HFFc6 (cell line): ENCODE measurements at regions not wholly inside any gene's neighbourhood (a gene's known extent, or its start where the extent isn't known, plus 50 kb on each side); places are given as distances from the start of the nearest gene placed in this dataset.

Source experiments
- DNase-seq: peaks from one replicate; pipeline ENCODE4 v3.0.0-alpha.2; 2018
- H3K27ac Mint-ChIP-seq: 2 replicates; pipeline ENCODE4 v1.8.0; 2020; ENCODE audit warnings: mild to moderate bottlenecking, mixed read lengths
- H3K27me3 Mint-ChIP-seq: 2 replicates; pipeline ENCODE4 v1.8.0; 2021; ENCODE audit warnings: mild to moderate bottlenecking, moderate library complexity, mixed read lengths; ENCODE audit not compliant: insufficient read depth
- H3K36me3 Mint-ChIP-seq: 2 replicates; pipeline ENCODE4 v1.8.0; 2021; ENCODE audit warnings: low read depth, mixed read lengths
- H3K4me1 Mint-ChIP-seq: 2 replicates; pipeline ENCODE4 v1.8.0; 2020; ENCODE audit warnings: low read depth, mixed read lengths
- H3K4me3 Mint-ChIP-seq: 2 replicates; pipeline ENCODE4 v1.8.0; 2020; ENCODE audit warnings: mild to moderate bottlenecking, moderate library complexity, mixed read lengths
- H3K9me3 Mint-ChIP-seq: 2 replicates; pipeline ENCODE4 v1.8.0; 2020; ENCODE audit warnings: mild to moderate bottlenecking, mixed read lengths
- CTCF ChIP-seq: fragments of 200-600 bp; sonication (generic); IDR thresholded peaks from 2 replicates; pipeline ENCODE4 v1.5.0; 2021; ENCODE audit warnings: antibody characterized with exemption, mild to moderate bottlenecking

GRCh38 chr20:24095756-24096155, 107.2 kb upstream of the GGTLC1 start:
- Mint-ChIP-seq H3K4me1 (peaks cover 5% of the 10 kb centered on the region; the same call in 1 of the 2 replicates), H3K9me3 (no peaks in the 10 kb centered on the region), H3K4me3 (no peak overlapping the region), H3K27ac (no peak overlapping the region), H3K27me3 (peaks cover 7% of the 10 kb centered on the region), H3K36me3 (no peaks in the 10 kb centered on the region)
- DNase-seq: no peak
- TF ChIP-seq CTCF: no peak

- no peak overlapping the region for H3K27ac Mint-ChIP-seq
- no peak overlapping the region for H3K4me3 Mint-ChIP-seq
- DNase-seq: no peak
- no peaks in the 10 kb centered on the region for H3K36me3 Mint-ChIP-seq
- TF ChIP-seq CTCF: no peak
- peaks cover 5% of the 10 kb centered on the region; the same call in 1 of the 2 replicates for H3K4me1 Mint-ChIP-seq
- H3K9me3 Mint-ChIP-seq: no peaks in the 10 kb centered on the region
- peaks cover 5% of the 10 kb centered on the region for H3K27me3 Mint-ChIP-seq
Measured at GRCh38 chr20:24095303-24095702, 106.7 kb upstream of the GGTLC1 start.

- no peak for TF ChIP-seq CTCF
- Mint-ChIP-seq H3K36me3 (no peaks in the 10 kb centered on the region), H3K27me3 (peaks cover 2% of the 10 kb centered on the region; the same call in 1 of the 2 replicates), H3K9me3 (no peaks in the 10 kb centered on the region), H3K4me1 (no peaks in the 10 kb centered on the region), H3K4me3 (no peak overlapping the region), H3K27ac (no peak overlapping the region)
- DNase-seq: no peak
Measured at GRCh38 chr20:24089576-24089975, 101.0 kb upstream of the GGTLC1 start.

- Mint-ChIP-seq H3K9me3 (no peaks in the 10 kb centered on the region), H3K4me1 (no peaks in the 10 kb centered on the region)
Measured at GRCh38 chr20:24086121-24086520, 97.5 kb upstream of the GGTLC1 start.

GRCh38 chr20:24084281-24084680, 95.7 kb upstream of the GGTLC1 start:
- TF ChIP-seq CTCF: no peak
- H3K4me3 Mint-ChIP-seq: no peak overlapping the region
- H3K4me1 Mint-ChIP-seq: no peaks in the 10 kb centered on the region
- H3K36me3 Mint-ChIP-seq: no peaks in the 10 kb centered on the region
- H3K9me3 Mint-ChIP-seq: no peaks in the 10 kb centered on the region
- H3K27me3 Mint-ChIP-seq: peaks cover 10% of the 10 kb centered on the region
- no peak overlapping the region for H3K27ac Mint-ChIP-seq
- DNase-seq: no peak

More at GRCh38 chr20:24086121-24086520, 97.5 kb upstream of the GGTLC1 start:
- no peaks in the 10 kb centered on the region for H3K36me3 Mint-ChIP-seq
- H3K27ac Mint-ChIP-seq: no peak overlapping the region
- peaks cover 7% of the 10 kb centered on the region for H3K27me3 Mint-ChIP-seq
- no peak for TF ChIP-seq CTCF
- DNase-seq: no peak
- no peak overlapping the region for H3K4me3 Mint-ChIP-seq

GRCh38 chr20:24081077-24081476, 92.5 kb upstream of the GGTLC1 start:
- no peak overlapping the region for H3K4me3 Mint-ChIP-seq
- H3K9me3 Mint-ChIP-seq: peaks cover 7% of the 10 kb centered on the region
- H3K4me1 Mint-ChIP-seq: no peaks in the 10 kb centered on the region
- H3K36me3 Mint-ChIP-seq: no peaks in the 10 kb centered on the region
- H3K27me3 Mint-ChIP-seq: peaks cover 12% of the 10 kb centered on the region; the same call in 1 of the 2 replicates
- no peak for DNase-seq
- TF ChIP-seq CTCF: no peak
- H3K27ac Mint-ChIP-seq: no peak overlapping the region
